CD4-positive, alpha-beta T cell treated with Interleukin-1 beta for 1 hour (primary cell): ENCODE measurements at regions not wholly inside any gene's neighbourhood (a gene's known extent, or its start where the extent isn't known, plus 50 kb on each side); places are given as distances from the start of the nearest gene placed in this dataset.

Experiments used
- DNase-seq, 2 donors: peaks; one replicate each; pipeline ENCODE4 v3.0.0-alpha.2; 2020 to 2022

- no peak for DNase-seq
Observed at GRCh38 chr12:92213166-92213565, 67.5 kb upstream of the BTG1 start.

GRCh38 chr12:92210071-92210470, 64.4 kb upstream of the BTG1 start:
- DNase-seq: peak in 1 of 2 donors; percentile 17

- DNase-seq: peak; percentile 24 to 58
Observed at GRCh38 chr12:92208613-92209121, 63.0 kb upstream of the BTG1 start.

GRCh38 chr12:92206596-92206995, 61.0 kb upstream of the BTG1 start:
- DNase-seq: no peak

- no peak for DNase-seq
Observed at GRCh38 chr12:92206011-92206410, 60.4 kb upstream of the BTG1 start.

GRCh38 chr12:92199819-92200576, 54.4 kb upstream of the BTG1 start:
- DNase-seq: no peak

- no peak for DNase-seq
Observed at GRCh38 chr12:92197815-92198214, 52.2 kb upstream of the BTG1 start.

GRCh38 chr12:92196368-92196767, 50.7 kb upstream of the BTG1 start:
- no peak for DNase-seq
